Neural progenitor cell (in vitro differentiated cells): ENCODE measurements at regions not wholly inside any gene's neighbourhood (a gene's known extent, or its start where the extent isn't known, plus 50 kb on each side); places are given as distances from the start of the nearest gene placed in this dataset.

ENCODE experiments used
- DNase-seq: peaks from one replicate; pipeline ENCODE4 v3.0.0-alpha.2; 2016; ENCODE audit warnings: low spot score
- H2AFZ ChIP-seq: fragments of 200-600 bp; sonication (generic); replicated peaks from 2 replicates; pipeline ENCODE4 v1.6.1; 2016; ENCODE audit warnings: antibody characterized with exemption
- H3F3A ChIP-seq: fragments of 200-600 bp; sonication (generic); 2 replicates; pipeline ENCODE4 v1.6.1; 2016; ENCODE audit warnings: antibody characterized with exemption, low read depth
- H3K27ac ChIP-seq: fragments of 200-600 bp; sonication (generic); 2 replicates; pipeline ENCODE4 v1.5.1; 2016; ENCODE audit warnings: mild to moderate bottlenecking
- H3K27me3 ChIP-seq: fragments of 200-600 bp; sonication (generic); 2 replicates; pipeline ENCODE4 v1.6.1; 2016; ENCODE audit warnings: mild to moderate bottlenecking, moderate library complexity
- H3K36me3 ChIP-seq: fragments of 200-600 bp; sonication (generic); 2 replicates; pipeline ENCODE4 v1.5.1; 2016
- H3K4me1 ChIP-seq: fragments of 200-600 bp; sonication (generic); 2 replicates; pipeline ENCODE4 v1.6.1; 2016; ENCODE audit warnings: mixed run types
- H3K4me2 ChIP-seq: fragments of 200-600 bp; sonication (generic); 2 replicates; pipeline ENCODE4 v1.6.1; 2016
- H3K4me3 ChIP-seq: fragments of 200-600 bp; sonication (generic); 2 replicates; pipeline ENCODE4 v1.5.1; 2016
- H3K79me2 ChIP-seq: fragments of 200-600 bp; sonication (generic); 2 replicates; pipeline ENCODE4 v1.6.1; 2016; ENCODE audit warnings: low read depth
- H3K9ac ChIP-seq: fragments of 200-600 bp; sonication (generic); 2 replicates; pipeline ENCODE4 v1.6.1; 2016
- H3K9me3 ChIP-seq: fragments of 200-600 bp; sonication (generic); 2 replicates; pipeline ENCODE4 v1.5.1; 2016; ENCODE audit warnings: low read depth
- H4K20me1 ChIP-seq: fragments of 200-600 bp; sonication (generic); 2 replicates; pipeline ENCODE4 v1.6.1; 2016; ENCODE audit warnings: low read depth
- H3K27ac Mint-ChIP-seq: 3 replicates; pipeline ENCODE4 v1.8.0; 2021; ENCODE audit warnings: mixed read lengths
- H3K27me3 Mint-ChIP-seq: 2 replicates; pipeline ENCODE4 v1.8.0; 2022; ENCODE audit warnings: low read depth, mild to moderate bottlenecking, inconsistent platforms, moderate library complexity, mixed read lengths; ENCODE audit not compliant: insufficient read depth
- H3K36me3 Mint-ChIP-seq: 3 replicates; pipeline ENCODE4 v1.8.0; 2021; ENCODE audit warnings: mixed read lengths
- H3K4me1 Mint-ChIP-seq: 3 replicates; pipeline ENCODE4 v1.8.0; 2021; ENCODE audit warnings: mixed read lengths
- H3K4me3 Mint-ChIP-seq: 3 replicates; pipeline ENCODE4 v1.8.0; 2021; ENCODE audit warnings: mild to moderate bottlenecking, moderate library complexity, mixed read lengths
- H3K9me3 Mint-ChIP-seq: 3 replicates; pipeline ENCODE4 v1.8.0; 2020; ENCODE audit warnings: mixed read lengths
- CTCF ChIP-seq: fragments of 200-600 bp; sonication (generic); IDR thresholded peaks from 2 replicates; pipeline ENCODE4 v1.5.1; 2017; ENCODE audit warnings: antibody characterized with exemption, mild to moderate bottlenecking
- EZH2 ChIP-seq: fragments of 200-600 bp; sonication (generic); IDR thresholded peaks from 2 replicates; pipeline ENCODE4 v1.6.1; 2017; ENCODE audit warnings: antibody characterized with exemption, mild to moderate bottlenecking, moderate library complexity
- EZH2phosphoT487 ChIP-seq: fragments of 200-600 bp; sonication (generic); IDR thresholded peaks from 2 replicates; pipeline ENCODE4 v1.6.1; 2017; ENCODE audit warnings: antibody characterized with exemption

GRCh38 chr16:5415123-5415522 is 317.5 kb upstream of the EEF2KMT start:
- Mint-ChIP-seq H3K36me3 (no peaks in the 10 kb centered on the region), H3K9me3 (no peaks in the 10 kb centered on the region), H3K4me3 (no peak overlapping the region), H3K27ac (no peak overlapping the region), H3K4me1 (no peaks in the 10 kb centered on the region), H3K27me3 (peaks cover 11% of the 10 kb centered on the region)
- no peak overlapping the region for H3K4me2 ChIP-seq
- DNase-seq, result peak; percentile 37
- peaks cover 8% of the 10 kb centered on the region for H3K4me1 ChIP-seq
- no peaks in the 10 kb centered on the region for H3F3A ChIP-seq
- H3K9me3 ChIP-seq, result no peaks in the 10 kb centered on the region
- TF ChIP-seq CTCF (peak; percentile 42), EZH2 (no peak)
- H3K79me2 ChIP-seq, result no peaks in the 10 kb centered on the region
- H3K27me3 ChIP-seq, result no peaks in the 10 kb centered on the region
- H3K9ac ChIP-seq, result no peak overlapping the region
- H3K27ac ChIP-seq, result no peak overlapping the region
- no peak overlapping the region for H3K4me3 ChIP-seq
- no peaks in the 10 kb centered on the region for H4K20me1 ChIP-seq
- no peak overlapping the region for H2AFZ ChIP-seq
- H3K36me3 ChIP-seq, result no peaks in the 10 kb centered on the region

GRCh38 chr16:5412731-5413130 is 315.1 kb upstream of the EEF2KMT start:
- Histone ChIP-seq H3K36me3 (no peaks in the 10 kb centered on the region), H3K9me3 (no peaks in the 10 kb centered on the region), H3K4me1 (peaks cover 8% of the 10 kb centered on the region), H3F3A (peaks cover 2% of the 10 kb centered on the region), H3K4me2 (peak overlapping the region; percentile 27), H3K9ac (no peak overlapping the region), H3K79me2 (no peaks in the 10 kb centered on the region), H2AFZ (peak overlapping the region; percentile 42), H3K4me3 (no peak overlapping the region), H4K20me1 (no peaks in the 10 kb centered on the region), H3K27me3 (no peaks in the 10 kb centered on the region), H3K27ac (no peak overlapping the region)
- Mint-ChIP-seq H3K9me3 (no peaks in the 10 kb centered on the region), H3K36me3 (no peaks in the 10 kb centered on the region), H3K4me3 (no peak overlapping the region), H3K27me3 (peaks cover 14% of the 10 kb centered on the region), H3K27ac (no peak overlapping the region), H3K4me1 (no peaks in the 10 kb centered on the region)
- DNase-seq, result peak; percentile 72
- TF ChIP-seq EZH2phosphoT487, result no peak
- TF ChIP-seq EZH2, result no peak
- peak; percentile 62 for TF ChIP-seq CTCF

- H4K20me1 ChIP-seq, result no peaks in the 10 kb centered on the region
- H3K27me3 Mint-ChIP-seq, result peaks cover 18% of the 10 kb centered on the region
- no peak overlapping the region for H3K4me3 Mint-ChIP-seq
- no peak overlapping the region for H2AFZ ChIP-seq
- no peaks in the 10 kb centered on the region for H3K27me3 ChIP-seq
- no peak overlapping the region for H3K9ac ChIP-seq
- no peak for TF ChIP-seq EZH2phosphoT487
- TF ChIP-seq EZH2, result no peak
- no peak for TF ChIP-seq CTCF
- no peak for DNase-seq
- no peak overlapping the region for H3K27ac Mint-ChIP-seq
- H3K9me3 Mint-ChIP-seq, result no peaks in the 10 kb centered on the region
- no peak overlapping the region for H3K4me2 ChIP-seq
- H3K4me1 ChIP-seq, result peaks cover 20% of the 10 kb centered on the region
- no peaks in the 10 kb centered on the region for H3K36me3 ChIP-seq
- no peaks in the 10 kb centered on the region for H3K9me3 ChIP-seq
- H3K4me3 ChIP-seq, result no peak overlapping the region
- no peaks in the 10 kb centered on the region for H3K36me3 Mint-ChIP-seq
- no peak overlapping the region for H3K27ac ChIP-seq
- H3F3A ChIP-seq, result no peaks in the 10 kb centered on the region
- H3K4me1 Mint-ChIP-seq, result peaks cover 4% of the 10 kb centered on the region
- no peaks in the 10 kb centered on the region for H3K79me2 ChIP-seq
These were observed 300.6 kb upstream of the EEF2KMT start for GRCh38 chr16:5398203-5398602.
